Epidermal melanocyte (primary cell): ENCODE measurements at regions not wholly inside any gene's neighbourhood (a gene's known extent, or its start where the extent isn't known, plus 50 kb on each side); places are given as distances from the start of the nearest gene placed in this dataset.
"Not testable (repeated sequence)": the region's sequence is repeated elsewhere in the genome, so short reads cannot be mapped to it uniquely, and the experiment has no call there.

Source experiments
- DNase-seq: peaks from one replicate; pipeline ENCODE4 v3.0.0; 2011; ENCODE audit warnings: low spot score; ENCODE audit not compliant: insufficient read length

DNA sequence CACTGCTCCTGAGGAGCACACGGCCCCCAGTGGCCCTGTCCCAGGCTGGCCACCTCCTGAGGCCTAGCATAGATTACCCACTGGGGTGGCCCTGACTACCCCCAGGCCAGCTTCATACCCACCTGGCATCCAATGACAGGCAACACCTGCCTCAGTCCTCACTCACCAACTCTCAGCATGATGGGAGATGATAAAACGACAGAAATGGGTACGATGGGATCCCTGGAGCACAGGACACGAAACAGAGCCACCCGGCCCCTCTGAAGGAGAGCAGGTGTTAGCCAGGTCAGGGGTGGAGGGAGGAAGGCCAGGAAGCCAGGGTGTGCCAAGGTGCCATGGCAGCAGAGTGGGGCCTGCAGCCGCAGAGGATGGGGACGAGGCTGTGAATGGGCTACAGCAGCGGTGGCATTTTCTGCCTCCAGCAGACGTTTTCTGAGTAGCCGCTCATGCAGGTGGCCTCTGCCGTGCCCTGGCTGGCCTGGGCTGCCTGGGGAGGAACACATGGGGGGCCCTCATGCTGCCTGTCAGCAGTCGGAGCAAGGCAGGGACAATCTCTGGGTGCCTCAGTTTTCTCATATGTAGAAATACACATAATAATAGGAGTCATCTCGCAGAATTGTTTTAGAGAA lies 50.2 kb upstream of the FGF3 start:
- DNase-seq: no peak

GRCh38 chr11:69870766-69871165 lies 51.5 kb upstream of the FGF3 start:
- DNase-seq: no peak

DNA sequence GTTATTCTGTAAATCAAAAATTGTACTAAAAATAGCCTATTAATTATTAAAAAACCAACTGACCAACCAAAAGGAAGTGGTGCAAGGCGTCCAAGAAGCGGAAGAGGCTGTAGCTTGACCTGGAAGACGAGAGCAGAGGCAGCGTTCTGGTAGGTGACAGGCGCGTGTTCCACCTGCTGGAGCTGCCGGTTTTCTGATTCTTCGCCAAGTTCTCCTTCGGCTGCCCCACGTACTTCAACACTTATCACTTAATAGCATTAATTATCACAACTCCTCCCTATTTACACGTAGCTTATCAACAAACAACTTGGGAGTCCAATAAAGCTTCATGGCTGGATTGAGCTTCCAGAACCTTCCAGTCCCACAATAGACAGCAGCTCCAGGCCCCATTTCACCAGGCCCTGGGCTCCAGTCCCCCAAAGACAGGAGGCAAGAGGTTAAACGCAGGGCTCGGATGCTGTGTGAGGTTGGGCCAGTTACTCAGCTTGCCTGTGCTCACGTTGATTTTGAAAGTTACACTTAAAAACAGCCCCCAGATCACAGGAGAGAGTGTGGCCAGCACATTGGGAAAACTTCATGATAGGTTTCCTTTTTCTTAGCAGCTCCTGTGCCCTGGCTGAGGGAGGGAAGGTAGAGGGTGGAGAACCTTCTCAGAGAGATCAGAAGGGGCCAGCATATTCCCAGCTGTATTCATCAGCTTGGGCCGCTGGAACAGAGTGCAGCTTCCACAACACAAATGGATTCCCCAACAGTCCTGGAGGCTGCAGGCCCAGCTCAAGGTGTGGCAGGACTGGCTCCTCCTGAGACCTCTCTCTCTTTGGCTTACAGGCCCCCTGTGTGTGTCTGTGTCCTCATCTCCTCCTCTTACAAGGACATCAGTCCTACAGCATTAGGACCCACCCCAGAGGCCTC lies 54.2 kb upstream of the FGF3 start:
- no peak for DNase-seq

GRCh38 chr11:69874178-69874983 lies 55.2 kb upstream of the FGF3 start:
- DNase-seq: no peak

- DNase-seq: no peak
Measured at GRCh38 chr11:69874984-69875624, 55.9 kb upstream of the FGF3 start.

- no peak for DNase-seq
Measured at GRCh38 chr11:69876013-69876412, 56.8 kb upstream of the FGF3 start.

GRCh38 chr11:69877235-69877634 lies 58.0 kb upstream of the FGF3 start:
- DNase-seq: no peak

DNA sequence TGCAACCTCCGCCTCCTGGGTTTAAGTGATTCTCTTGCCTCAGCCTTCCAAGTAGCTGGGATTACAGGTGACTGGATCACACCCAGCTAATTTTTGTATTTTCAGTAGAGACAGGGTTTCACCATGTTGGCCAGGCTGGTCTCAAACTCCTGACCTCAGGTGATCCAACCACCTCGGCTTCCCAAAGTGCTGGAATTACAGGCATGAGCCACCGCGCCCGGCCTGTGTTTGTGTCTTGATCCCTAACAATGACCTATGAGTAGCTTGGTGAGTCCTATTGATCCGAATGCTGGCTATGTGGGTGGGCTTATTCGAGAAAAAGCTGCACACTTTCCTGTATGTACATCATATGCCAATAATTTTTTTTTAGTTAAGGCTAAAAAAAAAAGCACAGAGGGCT lies 58.5 kb upstream of the FGF3 start:
- DNase-seq: not testable (repeated sequence)

- DNase-seq: no peak
Measured at GRCh38 chr11:69878144-69878883, 59.1 kb upstream of the FGF3 start.

DNA sequence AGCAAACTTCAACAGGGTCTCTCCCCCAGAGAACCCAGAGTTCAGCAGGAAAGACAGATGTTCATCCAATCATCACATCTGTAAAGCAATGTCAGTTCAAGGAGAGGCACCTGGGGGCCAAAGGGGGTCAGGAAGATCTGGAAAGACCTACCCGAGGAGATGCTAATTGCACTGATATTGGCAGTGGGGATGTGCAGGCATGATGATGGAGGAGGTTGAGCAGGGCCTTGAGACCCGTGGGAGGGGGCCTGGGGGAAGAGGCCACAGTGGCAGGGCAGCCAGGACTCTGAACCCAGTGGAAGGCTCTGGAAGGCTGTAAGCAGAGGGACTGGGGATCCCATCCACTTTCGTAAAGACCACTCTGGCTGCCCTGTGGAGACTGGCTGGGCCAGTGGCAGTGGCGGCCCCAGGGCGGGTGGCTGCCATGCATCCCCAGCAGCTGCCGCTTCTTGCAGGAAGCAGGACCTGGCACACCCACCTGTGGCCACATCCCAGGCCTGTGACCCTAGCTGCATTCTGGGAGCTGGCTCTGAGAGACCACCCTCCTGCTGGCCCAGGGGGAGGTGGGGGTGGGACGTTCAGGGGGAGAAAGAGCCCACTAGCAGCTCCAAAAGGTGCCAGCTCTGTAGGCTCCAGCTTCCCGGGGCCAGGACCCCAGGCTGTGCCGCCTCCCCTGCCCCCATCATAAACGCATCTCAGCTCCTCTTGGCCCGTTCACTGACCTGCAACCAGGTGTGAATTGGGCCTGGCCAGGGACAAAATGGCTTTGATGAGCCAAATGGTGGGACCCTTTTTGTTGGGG lies 59.9 kb upstream of the FGF3 start:
- no peak for DNase-seq

DNA sequence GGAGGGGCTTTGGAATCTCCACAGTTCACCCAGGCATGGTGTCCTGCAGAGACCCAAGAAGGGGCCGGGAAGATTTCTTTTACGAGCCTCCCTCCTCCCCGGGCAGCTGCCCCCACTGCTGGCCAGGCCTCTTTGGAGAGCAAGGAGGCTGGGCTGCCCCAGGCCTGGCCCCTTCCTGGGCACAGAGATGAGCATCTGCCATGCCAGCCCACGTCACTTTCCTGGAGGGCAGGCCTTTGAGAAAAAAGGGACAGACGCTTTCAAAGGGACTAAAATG lies 60.5 kb upstream of the FGF3 start:
- DNase-seq: no peak

DNA sequence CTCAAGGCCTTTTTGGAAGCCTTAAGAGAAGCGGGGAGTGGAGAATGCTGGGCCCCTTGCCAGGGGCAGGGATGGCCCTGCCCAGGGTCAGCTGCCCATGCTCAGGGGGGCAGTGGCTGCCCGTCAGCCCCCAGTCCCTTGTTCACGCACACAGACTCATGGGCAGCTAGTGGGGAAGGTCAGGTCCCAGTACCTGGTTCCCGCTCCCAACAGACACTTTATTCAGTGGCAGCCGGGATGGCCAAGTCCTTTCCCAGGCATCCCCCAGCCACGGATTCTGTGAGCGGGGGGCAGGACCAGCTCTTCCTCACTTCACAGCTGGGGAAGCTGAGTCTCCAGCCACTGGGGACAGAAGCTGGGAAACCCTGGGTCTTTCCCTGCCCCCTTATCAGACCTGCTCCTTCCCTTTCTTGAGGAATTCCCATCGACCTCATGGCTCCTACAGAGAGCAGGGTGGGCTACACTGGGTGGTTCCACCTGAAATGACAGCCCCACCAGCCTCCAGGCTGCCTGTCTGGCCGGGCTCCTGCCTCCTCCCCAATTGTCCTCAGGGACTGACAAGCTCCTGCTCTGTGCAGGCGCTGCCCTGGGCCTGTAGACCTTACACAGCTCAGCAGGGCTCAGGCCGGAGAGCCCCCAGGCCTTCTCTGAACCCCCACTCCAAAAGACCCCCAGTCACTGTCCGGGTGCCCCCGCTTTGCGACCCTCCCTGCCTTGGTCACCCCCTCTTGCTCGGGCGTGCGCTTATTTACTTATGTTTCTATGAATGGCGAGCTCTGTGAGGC lies 61.0 kb upstream of the FGF3 start:
- DNase-seq: no peak

- no peak for DNase-seq
Measured at GRCh38 chr11:69880826-69881445, 61.7 kb upstream of the FGF3 start.

DNA sequence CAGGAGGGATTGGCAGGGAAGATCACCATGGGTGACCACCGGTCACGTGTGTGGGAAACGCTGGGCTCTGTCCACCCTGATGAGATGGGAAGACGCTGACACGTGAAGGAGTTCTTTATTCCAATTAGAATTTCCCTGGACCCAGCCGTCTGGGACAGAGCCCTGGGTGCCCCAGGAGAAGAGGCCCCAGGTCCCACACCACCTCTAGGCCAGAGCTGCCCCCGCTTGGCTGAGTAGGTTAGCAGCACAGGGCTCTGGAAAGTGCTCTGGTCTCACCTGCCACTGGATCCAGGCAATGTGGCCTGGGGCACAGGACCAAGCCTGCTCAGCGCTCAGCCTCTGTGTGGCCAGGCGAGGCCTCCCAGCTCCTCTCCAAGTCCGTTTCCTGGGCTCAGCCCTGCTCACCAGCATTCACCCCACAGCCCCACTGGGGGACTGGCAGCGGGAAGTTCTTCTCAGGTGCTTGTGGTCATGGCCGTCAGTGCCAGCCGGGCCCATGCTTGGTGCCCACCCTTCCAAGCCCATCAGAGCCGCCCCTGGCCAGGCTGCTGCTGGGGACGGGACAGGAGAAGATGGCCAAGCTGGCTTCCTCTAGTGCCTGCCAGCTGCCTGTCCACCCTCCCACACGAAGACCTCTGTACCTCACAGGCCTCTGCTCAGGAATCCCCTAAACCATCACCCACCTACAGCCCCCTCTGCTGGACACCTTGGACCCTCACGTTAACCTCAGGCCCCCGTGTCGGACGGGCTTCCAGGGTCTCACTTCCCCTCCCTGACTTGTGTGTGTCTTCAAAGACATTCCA lies 62.5 kb upstream of the FGF3 start:
- no peak for DNase-seq

DNA sequence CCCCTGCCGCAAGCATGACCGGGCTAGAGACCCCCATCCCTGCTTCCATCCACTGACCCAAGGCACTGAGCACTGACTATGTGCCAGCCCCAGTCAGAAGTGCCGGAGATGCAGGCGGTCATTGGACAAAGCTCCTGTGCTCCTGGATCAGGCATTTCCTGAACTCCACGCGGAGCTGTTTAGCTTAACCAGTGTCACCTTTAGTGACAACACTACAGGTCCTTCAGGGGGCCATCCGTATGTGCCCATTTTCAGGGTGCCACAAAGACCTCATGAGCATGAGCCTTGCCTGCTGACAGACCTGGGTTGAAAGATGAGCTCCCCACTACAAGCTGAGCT lies 63.0 kb upstream of the FGF3 start:
- DNase-seq: no peak

DNA sequence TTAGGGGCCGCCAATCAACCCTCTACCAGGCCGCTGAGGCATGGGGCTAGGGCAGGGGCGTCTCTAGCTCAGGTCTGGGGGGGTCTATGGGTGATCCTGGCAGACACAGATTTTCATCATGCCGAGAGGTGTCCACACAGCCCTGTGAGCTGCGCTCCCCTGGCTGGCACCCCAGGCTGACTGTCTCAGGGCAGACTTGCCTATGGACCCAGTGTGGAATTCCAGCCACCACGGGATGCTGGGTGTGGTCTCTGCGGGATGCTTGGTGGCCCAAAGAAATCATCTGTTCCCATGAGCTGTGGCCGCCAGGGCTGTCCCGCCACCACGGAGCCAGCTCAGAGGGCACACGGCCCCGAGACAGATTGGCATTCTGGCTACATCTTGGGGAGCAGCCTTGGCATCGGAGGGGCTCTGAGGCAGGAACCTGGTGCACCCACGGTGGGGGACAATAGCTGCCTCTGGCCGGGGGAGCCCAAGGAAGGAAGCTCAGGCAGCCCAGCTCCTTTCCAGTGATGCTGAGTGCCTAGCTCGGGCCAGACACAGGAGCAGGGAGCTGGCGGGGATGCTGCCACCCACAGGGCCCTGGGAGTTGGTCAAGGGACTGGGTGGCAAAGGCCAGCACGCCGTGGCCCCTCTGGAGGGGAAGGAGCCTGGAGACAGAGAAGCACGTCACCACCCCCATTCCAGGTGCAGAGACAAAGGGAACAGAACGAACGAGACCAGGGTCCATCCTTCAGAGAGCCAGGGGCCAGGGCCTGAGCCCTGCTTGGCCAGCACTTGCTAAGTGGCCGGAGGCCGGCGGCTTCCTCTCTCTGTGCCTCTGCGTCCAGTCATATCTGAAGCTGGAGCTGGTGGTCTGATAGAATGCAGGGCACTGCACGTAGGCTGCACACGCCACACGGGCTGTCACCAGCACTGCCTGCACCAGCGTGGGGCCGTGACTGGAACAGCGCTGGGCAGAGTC lies 64.4 kb upstream of the FGF3 start:
- no peak for DNase-seq

- DNase-seq: no peak
Measured at GRCh38 chr11:69884286-69884685, 65.1 kb upstream of the FGF3 start.
